ENCODE measurements at regions not wholly inside any gene's neighbourhood (a gene's known extent, or its start where the extent isn't known, plus 50 kb on each side); places are given as distances from the start of the nearest gene placed in this dataset.

- TF ChIP-seq POLR2A (IDR thresholded peaks at IDR 0.05), result no peak
- TF ChIP-seq CTCF (IDR thresholded peaks at IDR 0.05), result no peak
Observed at GRCh38 chr6:144418959-144419545, 133.9 kb downstream of the UTRN start.

Data from upper lobe of left lung (tissue), 4 donors.